Colonic mucosa (tissue), 4 donors: ENCODE measurements at regions not wholly inside any gene's neighbourhood (a gene's known extent, or its start where the extent isn't known, plus 50 kb on each side); places are given as distances from the start of the nearest gene placed in this dataset.
"Not testable (repeated sequence)": the region's sequence is repeated elsewhere in the genome, so short reads cannot be mapped to it uniquely, and the experiment has no call there.

Experiments used
- DNase-seq: peaks from one replicate; pipeline ENCODE4 v3.0.0-alpha.2; 2020
- H3K27ac ChIP-seq: fragments of 200-600 bp; one replicate; pipeline ENCODE4 v1.8.0; 2021
- H3K27me3 ChIP-seq: fragments of 200-600 bp; one replicate; pipeline ENCODE4 v1.8.0; 2021
- H3K36me3 ChIP-seq: fragments of 200-600 bp; one replicate; pipeline ENCODE4 v1.8.0; 2021
- H3K4me1 ChIP-seq: fragments of 200-600 bp; one replicate; pipeline ENCODE4 v1.8.0; 2021; ENCODE audit warnings: mild to moderate bottlenecking
- H3K4me3 ChIP-seq: fragments of 200-600 bp; one replicate; pipeline ENCODE4 v1.8.0; 2021
- H3K9ac ChIP-seq, 2 donors: one replicate each; pipeline ENCODE4 v1.7.0; 2013; ENCODE audit warnings: control low read depth in 2 of 2, low read depth in 2 of 2, low read length in 2 of 2
- H3K9me3 ChIP-seq: fragments of 200-600 bp; one replicate; pipeline ENCODE4 v1.8.0; 2021
- CTCF ChIP-seq: fragments of 200-600 bp; IDR thresholded peaks from one replicate; pipeline ENCODE4 v1.8.0; 2022; ENCODE audit warnings: antibody characterized with exemption, mild to moderate bottlenecking
- intact Hi-C: fragments of 100-400 bp; cut with DNase I; formaldehyde crosslinking; loops from one replicate; pipeline ENCODE4 v1.14.1; 2022
- donor health status: healthy.
- donor health status: DM: no; HTN: no; CAD: no.
- donor health status: DM: no; HTN: no; CAD: no.

- Histone ChIP-seq H3K27me3 (no peaks in the 10 kb centered on the region), H3K9ac (no peak overlapping the region), H3K36me3 (no peaks in the 10 kb centered on the region), H3K4me3 (no peak overlapping the region), H3K4me1 (no peaks in the 10 kb centered on the region), H3K9me3 (no peaks in the 10 kb centered on the region), H3K27ac (no peak overlapping the region)
- no peak for TF ChIP-seq CTCF
- no peak for DNase-seq
- intact Hi-C loops = no loop called here
Observed at GRCh38 chr6:81966968-81967367, 214.5 kb upstream of the TENT5A start.

GRCh38 chr6:81962198-81962597 is 209.7 kb upstream of the TENT5A start:
- no peak for DNase-seq
- no peak overlapping the region for H3K27ac ChIP-seq
- H3K9ac ChIP-seq = no peak overlapping the region
- no peaks in the 10 kb centered on the region for H3K9me3 ChIP-seq
- no peaks in the 10 kb centered on the region for H3K36me3 ChIP-seq
- H3K4me3 ChIP-seq = no peak overlapping the region
- TF ChIP-seq CTCF = no peak
- no peaks in the 10 kb centered on the region for H3K27me3 ChIP-seq
- no peaks in the 10 kb centered on the region for H3K4me1 ChIP-seq
- intact Hi-C loops = no loop called here

GRCh38 chr6:81950877-81951276 is 198.4 kb upstream of the TENT5A start:
- no peak for DNase-seq
- no peaks in the 10 kb centered on the region for H3K27me3 ChIP-seq
- intact Hi-C loops = no loop called here
- H3K9ac ChIP-seq = no peak overlapping the region
- H3K36me3 ChIP-seq = no peaks in the 10 kb centered on the region
- no peak overlapping the region for H3K27ac ChIP-seq
- H3K9me3 ChIP-seq = no peaks in the 10 kb centered on the region
- TF ChIP-seq CTCF = no peak
- H3K4me1 ChIP-seq = no peaks in the 10 kb centered on the region
- H3K4me3 ChIP-seq = no peak overlapping the region

GRCh38 chr6:81948861-81949260 is 196.4 kb upstream of the TENT5A start:
- DNase-seq = no peak
- Histone ChIP-seq H3K4me1 (no peaks in the 10 kb centered on the region), H3K4me3 (no peak overlapping the region), H3K9me3 (no peaks in the 10 kb centered on the region), H3K27ac (no peak overlapping the region), H3K27me3 (no peaks in the 10 kb centered on the region), H3K36me3 (no peaks in the 10 kb centered on the region), H3K9ac (no peak overlapping the region)
- no peak for TF ChIP-seq CTCF
- intact Hi-C loops = no loop called here

GRCh38 chr6:81948196-81948595 is 195.7 kb upstream of the TENT5A start:
- H3K9me3 ChIP-seq, intact Hi-C loops, H3K27me3 ChIP-seq, H3K4me1 ChIP-seq, DNase-seq, H3K4me3 ChIP-seq, H3K27ac ChIP-seq, H3K9ac ChIP-seq, H3K36me3 ChIP-seq: not testable (repeated sequence)

- H3K9me3 ChIP-seq = no peaks in the 10 kb centered on the region
- intact Hi-C loops = no loop called here
- H3K4me1 ChIP-seq = no peaks in the 10 kb centered on the region
- H3K36me3 ChIP-seq = no peaks in the 10 kb centered on the region
- H3K9ac ChIP-seq = no peak overlapping the region
- no peaks in the 10 kb centered on the region for H3K27me3 ChIP-seq
- DNase-seq = no peak
- no peak overlapping the region for H3K4me3 ChIP-seq
- no peak overlapping the region for H3K27ac ChIP-seq
- no peak for TF ChIP-seq CTCF
Observed at GRCh38 chr6:81944661-81945060, 192.2 kb upstream of the TENT5A start.

- H3K9ac ChIP-seq, H3K4me3 ChIP-seq, H3K9me3 ChIP-seq, H3K27me3 ChIP-seq, DNase-seq, H3K4me1 ChIP-seq, H3K27ac ChIP-seq, H3K36me3 ChIP-seq, intact Hi-C loops: not testable (repeated sequence)
Observed at GRCh38 chr6:81942842-81943241, 190.4 kb upstream of the TENT5A start.
